22Rv1 (cell line): ENCODE measurements at regions not wholly inside any gene's neighbourhood (a gene's known extent, or its start where the extent isn't known, plus 50 kb on each side); places are given as distances from the start of the nearest gene placed in this dataset.

ENCODE experiments used
- CTCF ChIP-seq: fragments of 450-650 bp; IDR thresholded peaks from 2 replicates; pipeline ENCODE4 v1.5.1; 2017; ENCODE audit warnings: mild to moderate bottlenecking
- ZFX ChIP-seq: fragments of 450-650 bp; IDR thresholded peaks from 2 replicates; pipeline ENCODE4 v1.6.1; 2017; ENCODE audit warnings: antibody characterized with exemption, borderline replicate concordance

- TF ChIP-seq CTCF, result no peak
- TF ChIP-seq ZFX, result no peak
Observed at GRCh38 chr11:90321018-90321417, 98.2 kb upstream of the CHORDC1 start.
